Epithelial cell of prostate (primary cell): ENCODE measurements at regions not wholly inside any gene's neighbourhood (a gene's known extent, or its start where the extent isn't known, plus 50 kb on each side); places are given as distances from the start of the nearest gene placed in this dataset.

ENCODE experiments used
- DNase-seq: peaks from one replicate; pipeline ENCODE4 v3.0.0-alpha.2; 2011; ENCODE audit warnings: low read depth, low spot score
- H3K27ac ChIP-seq: fragments of 450-650 bp; 2 replicates; pipeline ENCODE4 v1.5.1; 2017; ENCODE audit warnings: mild to moderate bottlenecking

DNA sequence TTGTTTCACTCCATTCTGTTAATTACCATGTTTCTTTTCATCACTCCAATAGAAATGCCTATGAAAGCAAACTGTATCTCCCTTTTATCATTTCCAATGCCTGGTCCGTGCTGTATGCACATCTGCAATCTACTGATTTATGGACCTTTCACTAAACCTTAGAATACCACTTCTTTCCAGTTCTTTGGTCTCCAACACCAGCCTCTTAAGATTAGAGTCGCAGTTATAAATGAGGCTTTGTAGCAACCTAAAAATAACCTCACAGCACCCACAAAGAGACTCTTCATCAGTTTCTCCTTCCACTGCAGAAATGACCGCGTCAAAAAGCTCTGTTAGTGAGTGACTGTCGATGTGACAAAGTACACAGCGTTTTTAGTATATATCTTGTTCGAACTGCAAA, 282.6 kb downstream of the ADGRA3 start:
- no peak for DNase-seq
- H3K27ac ChIP-seq, result no peak overlapping the region

DNA sequence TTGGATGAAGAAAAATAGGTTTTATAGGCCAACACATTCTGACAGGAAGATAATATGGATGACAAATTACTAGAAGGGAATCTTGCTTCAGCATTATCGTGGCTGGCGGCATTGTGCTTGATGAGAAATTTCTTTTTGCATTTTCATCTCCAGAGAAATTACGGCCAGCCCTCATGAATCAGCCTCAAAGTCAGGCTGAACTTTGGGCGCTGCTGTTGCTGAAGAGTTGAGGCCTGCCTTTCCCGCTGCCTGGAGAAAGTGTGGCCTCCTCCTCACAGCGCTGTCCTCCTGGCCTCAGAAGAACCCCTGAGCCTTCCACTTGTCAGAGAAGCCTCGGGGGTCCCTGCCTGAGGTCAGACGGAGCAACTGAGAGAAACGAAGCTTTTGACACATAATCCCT, 272.4 kb upstream of the KCNIP4 start:
- H3K27ac ChIP-seq, result no peak overlapping the region
- DNase-seq, result no peak

DNA sequence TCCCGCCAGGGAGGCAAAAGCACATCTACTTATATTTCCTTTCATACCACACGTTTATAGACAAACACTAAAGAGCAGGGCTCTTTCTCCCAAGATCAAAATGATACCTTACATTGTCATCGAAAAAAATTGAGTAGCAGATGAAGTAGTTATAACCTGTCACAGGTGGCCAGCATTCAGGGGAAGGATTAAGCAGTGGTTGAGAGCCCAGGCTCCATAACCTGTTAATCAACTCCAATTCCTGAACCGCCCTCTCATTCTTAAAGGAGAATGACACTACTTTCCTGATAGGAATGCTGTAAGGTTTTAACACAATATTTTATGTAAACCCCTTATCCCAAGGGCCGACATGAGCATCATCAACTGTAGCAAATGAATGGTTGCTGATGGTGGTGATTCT, 268.9 kb upstream of the KCNIP4 start:
- H3K27ac ChIP-seq, result no peak overlapping the region
- DNase-seq, result no peak

DNA sequence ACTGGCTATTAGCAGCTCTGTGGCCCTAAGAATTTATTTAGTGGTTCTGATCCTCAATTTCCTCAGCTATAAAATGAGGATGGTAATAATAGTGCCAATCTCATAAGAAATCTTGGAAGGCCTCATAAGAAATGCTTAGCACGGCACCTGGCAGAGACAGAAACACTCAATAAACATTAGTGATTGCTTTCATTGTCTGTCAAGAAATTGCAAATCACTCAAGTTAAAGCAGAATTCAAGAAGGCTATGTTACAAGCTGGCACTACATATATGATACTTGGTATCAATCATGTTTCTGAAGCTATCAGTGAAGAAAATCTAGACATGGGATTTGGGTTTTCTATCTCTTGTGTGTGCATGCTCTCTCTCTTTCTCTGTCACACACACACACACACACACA, 267.7 kb upstream of the KCNIP4 start:
- DNase-seq, result no peak
- H3K27ac ChIP-seq, result no peak overlapping the region

DNA sequence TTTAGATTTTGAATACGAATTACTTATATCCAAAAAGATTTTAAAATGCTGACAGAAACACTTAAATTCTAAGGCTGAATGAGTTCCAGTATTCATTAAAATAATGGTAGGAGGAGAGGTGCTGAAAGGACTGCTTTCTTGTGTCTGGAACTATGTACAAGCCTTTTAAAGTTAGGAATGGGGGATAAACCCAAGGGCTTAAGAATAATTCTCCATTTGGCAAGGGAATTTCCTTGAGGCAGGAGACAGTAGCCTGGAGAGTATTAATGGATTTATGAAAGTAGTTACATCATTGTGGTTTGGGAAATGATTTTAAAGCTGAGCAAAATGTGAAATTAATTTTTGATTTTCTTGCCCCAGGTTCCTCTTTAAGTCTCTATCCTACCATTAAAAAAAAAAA, 266.5 kb upstream of the KCNIP4 start:
- no peak overlapping the region for H3K27ac ChIP-seq
- no peak for DNase-seq

DNA sequence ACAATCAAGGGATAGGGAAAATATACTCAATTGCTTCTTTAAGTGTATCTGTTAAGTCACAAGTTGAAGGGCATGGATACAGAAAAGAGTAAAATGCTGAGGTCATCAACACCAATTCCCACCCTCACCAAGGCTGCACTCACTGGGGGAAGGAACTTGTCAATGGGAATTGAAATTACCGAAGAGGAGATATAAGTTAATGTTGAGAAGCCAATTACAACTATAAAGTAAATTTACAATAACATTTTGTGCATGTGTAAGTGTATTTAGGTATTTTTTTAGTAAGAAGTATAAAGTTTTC, 255.1 kb upstream of the KCNIP4 start:
- no peak for DNase-seq
- H3K27ac ChIP-seq, result no peak overlapping the region

DNA sequence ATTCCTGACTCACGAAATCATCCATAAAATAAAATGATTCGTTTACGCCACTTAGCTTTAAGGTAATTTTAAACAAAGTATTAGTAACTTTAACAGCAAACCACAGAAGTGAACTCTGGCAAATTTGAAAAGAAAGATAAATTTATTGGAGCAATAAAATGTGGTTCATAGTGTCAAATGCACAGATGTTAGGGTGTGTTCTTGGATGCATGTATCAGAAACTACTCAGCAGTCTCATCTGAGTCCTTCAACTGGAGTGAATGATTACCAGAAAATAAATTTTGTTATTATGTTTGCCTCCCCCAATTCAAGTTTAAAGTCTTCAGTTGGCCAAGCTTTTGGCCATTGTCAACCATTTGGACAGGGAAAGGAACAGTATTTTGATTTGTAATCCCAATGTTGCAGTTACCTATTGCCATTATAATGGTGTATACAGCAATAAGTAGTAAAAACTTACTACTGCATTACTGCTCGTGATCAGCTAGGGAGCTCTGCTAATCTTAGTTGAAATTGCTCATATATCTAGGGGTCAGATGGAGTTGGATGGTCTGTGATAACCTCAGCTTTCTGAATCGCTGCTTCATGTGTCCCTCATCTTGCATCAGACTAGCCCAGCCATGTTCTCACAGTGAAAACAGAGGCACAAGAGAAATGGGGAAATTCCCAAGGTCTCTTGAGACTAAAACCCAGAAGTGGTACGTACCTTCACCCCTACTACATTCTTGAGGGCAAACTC, 254.6 kb upstream of the KCNIP4 start:
- H3K27ac ChIP-seq, result no peak overlapping the region
- no peak for DNase-seq

DNA sequence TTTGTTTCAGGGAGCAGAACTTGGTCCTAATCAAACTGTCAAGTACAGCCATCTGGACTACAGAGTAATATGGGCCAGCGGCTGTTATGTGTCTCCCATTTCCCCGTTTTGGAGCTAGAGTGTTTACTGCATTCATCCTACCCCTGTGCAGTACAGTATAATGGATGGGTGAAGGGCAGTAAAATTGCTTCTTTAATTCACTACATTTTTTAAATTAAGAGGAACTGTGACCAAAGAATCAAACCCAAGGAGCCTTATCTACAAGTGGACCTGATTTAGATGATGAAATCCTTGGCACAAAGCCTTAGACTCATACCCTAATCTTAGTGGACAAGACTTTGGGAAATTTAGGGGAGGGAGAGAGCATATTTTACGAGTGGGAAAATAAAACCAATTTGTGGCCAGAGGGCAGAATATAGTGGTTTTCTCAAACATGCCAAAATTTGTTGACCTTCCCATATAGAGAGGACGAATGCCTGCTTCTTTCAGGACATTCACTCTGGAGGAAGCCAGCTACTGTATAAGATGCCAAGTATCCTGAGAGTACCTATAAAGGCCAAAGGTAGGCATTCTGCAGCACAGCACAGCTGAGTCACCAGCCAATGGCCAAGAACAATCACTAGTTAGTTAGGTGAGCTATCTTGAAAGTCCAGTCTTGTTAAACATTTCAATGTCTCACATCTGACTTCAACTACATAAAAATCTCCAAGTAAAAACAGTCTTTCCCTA, 253.8 kb upstream of the KCNIP4 start:
- H3K27ac ChIP-seq, result no peak overlapping the region
- no peak for DNase-seq

DNA sequence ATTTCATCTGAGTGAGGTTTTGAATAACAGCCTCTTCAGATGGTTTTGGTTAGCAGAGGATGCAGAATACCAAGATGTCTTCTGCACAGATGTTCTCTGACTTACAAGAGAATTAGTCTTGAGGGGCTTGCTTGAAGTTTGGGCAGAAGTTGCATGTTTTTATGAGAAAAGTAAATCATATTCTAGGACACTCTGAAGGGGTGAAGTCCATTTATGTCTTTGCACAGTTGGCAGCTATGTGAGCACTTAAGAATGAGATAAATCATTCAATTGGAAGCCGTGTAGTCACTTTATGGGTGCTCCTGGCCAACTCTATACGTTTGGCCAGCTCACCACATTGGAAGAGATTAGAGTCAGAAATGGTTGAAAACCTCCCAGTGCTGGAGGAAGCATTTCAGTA, 252.7 kb upstream of the KCNIP4 start:
- no peak overlapping the region for H3K27ac ChIP-seq
- DNase-seq, result no peak

DNA sequence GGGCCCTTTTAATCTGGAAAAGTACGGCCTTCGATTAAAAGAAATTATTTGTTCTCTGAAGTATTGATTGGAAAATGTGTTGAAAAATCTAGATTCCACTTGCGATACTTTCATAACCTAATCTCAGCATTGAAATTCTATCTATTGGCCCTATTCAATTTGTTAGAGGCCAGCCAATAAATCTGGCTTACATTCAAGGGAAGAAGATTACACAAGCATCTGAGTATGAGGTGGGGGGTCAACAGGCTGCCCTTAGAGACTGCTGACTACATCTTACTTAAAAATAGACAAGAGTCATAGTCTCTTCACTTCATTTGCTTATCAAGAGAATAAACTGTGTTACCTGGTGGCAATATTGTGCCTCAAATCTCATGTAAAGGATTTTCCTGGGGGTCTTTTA, 248.0 kb upstream of the KCNIP4 start:
- no peak overlapping the region for H3K27ac ChIP-seq
- no peak for DNase-seq

DNA sequence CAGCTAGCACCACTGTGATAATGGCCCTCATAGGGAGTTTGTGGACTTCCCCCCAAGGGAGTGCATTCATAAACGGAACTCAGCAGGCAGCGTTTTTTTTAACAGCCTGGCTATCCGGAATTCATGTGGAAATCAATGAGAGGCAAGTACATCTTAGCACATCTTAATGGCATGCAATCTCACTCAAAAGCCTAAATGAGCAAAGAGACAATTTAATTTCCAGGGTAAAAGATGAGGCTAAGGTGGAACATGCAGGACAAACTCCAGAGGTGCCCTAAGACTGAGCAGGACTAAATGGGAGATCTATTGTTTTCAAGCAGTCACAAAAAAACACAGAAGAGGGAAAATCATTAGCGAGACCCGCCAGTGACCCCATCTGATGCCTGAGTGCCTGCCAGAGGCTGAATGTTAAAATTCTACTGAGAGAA, 243.5 kb upstream of the KCNIP4 start:
- DNase-seq, result no peak
- no peak overlapping the region for H3K27ac ChIP-seq

DNA sequence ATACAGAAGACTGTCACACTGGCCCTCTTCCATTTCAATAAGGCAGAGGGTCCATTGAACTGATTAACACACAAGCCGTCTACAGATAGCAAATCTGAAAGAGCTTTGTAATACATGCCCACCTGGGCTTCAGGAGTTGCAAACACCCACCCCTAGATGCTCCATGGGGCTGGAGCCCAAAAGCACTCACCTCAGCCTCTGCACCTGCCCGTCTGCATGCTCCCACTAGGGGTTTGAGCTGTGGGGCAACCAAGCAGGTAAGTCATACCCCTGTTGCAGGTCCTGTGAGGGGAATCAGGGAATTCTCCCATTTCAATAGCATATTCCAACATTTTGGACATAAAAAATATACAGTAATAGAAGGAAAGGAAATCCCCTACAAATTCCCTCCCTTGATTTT, 243.0 kb upstream of the KCNIP4 start:
- H3K27ac ChIP-seq, result no peak overlapping the region
- DNase-seq, result no peak

DNA sequence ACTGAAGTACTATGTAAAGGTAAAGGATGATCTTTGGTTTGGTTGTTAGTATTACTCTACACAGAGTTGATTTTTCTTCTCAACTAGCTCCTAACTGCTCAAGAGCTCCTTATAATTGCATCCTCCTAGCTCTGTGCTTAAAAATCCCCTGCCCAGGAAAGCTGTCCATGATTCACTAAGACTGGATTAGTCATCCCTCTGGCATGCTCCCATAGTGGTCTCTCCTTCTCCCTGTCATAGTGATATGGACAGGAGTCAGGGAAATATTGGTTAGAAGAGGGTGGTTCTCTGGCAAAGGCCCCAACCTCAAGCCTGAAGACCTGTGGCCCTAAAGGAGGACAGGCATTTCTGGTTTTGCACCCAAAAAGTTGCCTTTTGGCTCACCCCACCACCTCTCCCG, 242.3 kb upstream of the KCNIP4 start:
- no peak for DNase-seq
- no peak overlapping the region for H3K27ac ChIP-seq

DNA sequence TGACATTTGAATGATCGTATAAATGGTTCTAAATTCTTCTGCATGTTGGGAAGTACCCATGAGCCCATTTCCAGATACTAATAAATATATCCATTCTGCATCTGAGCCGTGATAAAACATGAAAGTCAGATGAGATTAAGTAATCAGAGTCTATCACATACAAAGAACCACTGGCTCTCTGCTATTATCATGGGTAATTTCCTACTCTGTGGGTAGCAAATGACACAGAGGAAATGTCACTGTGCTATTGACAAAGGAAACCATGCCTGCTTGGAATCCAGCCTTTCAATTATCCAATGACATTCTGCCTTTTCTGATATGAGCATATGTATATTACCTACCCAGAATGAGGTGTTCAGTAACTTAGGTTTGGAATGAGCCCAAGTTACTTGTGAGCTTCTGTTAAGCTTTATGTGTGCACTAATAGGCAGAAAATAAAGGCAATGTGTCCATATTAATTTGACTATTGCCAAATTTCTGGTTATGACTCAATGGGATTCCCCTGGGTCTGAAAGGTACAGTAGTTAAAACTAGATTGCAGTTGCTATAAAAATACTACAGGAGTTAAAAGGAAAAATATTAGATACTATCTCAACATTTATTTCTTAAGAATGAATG, 238.7 kb upstream of the KCNIP4 start:
- no peak for DNase-seq
- H3K27ac ChIP-seq, result no peak overlapping the region

DNA sequence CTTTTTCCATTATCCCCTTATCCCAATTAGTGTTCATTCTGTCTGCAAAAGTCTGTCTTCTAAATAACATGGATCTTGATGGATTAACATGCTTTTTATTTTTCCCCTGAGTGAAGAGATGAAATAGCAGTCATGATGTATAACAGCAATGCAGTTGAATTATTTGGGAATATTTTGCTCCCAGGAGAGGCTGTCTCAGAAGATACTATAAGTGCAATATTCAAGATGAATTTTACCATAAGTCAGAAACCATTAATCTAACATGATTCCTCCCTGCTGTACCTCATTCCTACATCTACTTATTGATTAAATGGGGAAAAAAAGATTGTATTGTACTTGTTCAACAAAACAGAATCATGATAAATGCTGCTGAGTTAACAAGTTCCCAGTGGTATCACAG, 233.2 kb upstream of the KCNIP4 start:
- no peak overlapping the region for H3K27ac ChIP-seq
- no peak for DNase-seq

DNA sequence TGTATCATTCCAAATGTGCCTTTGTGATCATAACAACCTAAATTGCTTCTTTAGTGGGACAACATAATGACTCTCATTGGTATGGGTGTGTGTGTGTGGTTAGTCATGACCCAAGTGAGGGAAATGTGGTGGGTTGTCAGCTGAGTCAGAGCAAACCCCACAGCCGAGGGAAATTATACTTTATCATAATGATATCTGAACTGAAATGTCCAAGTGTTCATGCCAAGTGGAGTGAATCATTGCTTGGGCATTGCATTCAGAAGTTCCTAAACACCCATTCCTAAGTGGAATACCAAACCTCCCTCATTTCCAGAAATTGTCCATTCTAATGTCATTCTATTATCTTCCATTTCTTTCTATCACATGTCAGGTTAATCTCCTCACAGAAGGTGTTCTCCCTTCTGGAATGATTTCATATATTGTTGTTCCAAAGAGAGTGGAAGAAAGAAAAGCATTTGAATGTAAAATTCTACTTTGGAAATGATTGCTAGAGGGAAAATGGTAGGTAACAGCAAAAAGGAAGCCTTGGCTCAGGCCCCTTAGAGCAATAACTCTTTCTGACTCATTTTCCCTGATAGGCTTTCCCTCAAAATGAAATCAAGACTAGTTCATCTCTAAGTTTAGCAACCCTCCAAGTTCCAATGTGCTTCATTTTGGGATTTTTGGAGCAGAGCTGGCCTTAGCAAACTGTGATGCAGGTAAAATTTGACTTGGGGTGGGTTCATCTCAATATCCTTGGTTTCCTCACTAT, 230.7 kb upstream of the KCNIP4 start:
- H3K27ac ChIP-seq, result peak overlapping the region; percentile 6
- peak; percentile 50 for DNase-seq

DNA sequence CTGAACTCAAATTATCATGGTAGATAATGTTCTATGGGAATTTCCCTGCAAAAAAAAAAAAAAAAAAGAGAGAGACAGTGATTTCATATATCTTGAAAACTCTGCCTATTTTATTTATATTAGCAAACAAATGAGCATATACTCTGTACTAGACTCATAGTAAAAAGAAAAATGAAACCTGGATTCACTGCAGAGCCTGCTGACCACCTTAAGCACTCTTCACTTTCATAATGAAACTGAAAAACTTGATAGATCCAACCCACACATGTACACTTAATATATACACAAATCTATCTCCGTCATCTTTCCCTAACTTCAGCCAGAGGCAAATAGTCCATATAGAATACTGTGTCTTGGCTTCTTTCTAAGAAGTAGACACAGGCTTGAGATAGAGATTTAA, 226.1 kb upstream of the KCNIP4 start:
- H3K27ac ChIP-seq, result no peak overlapping the region
- no peak for DNase-seq

DNA sequence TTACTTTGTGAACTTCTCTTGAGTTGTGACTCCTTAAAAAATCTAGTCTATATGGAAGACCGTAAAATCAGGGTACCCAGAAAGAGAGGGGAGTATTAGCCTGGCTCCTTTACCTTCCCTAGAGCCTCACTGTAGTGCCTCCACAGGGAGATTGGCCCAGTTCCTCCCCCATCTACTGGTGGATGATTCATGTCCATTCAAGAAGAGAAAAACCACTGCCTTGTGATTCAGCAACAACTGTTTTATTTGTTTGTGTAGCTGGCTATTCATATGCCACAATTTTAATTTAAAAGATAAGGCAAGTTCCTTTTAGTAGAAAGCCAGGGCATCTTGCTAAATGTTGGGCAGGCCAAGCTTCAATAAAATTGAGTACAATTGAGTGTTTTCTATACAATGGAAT, 221.8 kb upstream of the KCNIP4 start:
- H3K27ac ChIP-seq, result no peak overlapping the region
- peak; percentile 22 for DNase-seq

DNA sequence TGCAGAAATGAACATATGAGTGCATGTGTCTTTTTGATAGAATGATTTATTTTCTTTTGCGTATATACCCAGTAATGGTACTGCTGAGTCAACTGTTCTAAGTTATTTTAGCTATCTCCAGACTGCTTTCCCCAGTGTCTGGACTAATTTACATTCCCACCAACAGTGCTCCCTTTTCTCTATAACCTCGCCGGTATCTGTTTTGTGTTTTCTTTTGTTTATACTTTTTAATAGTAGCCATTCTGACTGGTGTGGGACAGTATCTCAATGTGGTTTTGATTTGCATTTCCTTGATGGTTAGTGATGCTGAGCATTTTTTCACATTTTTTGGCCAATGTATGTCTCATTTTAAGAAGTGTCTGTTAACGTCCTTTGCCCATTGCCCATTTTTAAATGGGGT, 218.6 kb upstream of the KCNIP4 start:
- DNase-seq, result no peak
- no peak overlapping the region for H3K27ac ChIP-seq

DNA sequence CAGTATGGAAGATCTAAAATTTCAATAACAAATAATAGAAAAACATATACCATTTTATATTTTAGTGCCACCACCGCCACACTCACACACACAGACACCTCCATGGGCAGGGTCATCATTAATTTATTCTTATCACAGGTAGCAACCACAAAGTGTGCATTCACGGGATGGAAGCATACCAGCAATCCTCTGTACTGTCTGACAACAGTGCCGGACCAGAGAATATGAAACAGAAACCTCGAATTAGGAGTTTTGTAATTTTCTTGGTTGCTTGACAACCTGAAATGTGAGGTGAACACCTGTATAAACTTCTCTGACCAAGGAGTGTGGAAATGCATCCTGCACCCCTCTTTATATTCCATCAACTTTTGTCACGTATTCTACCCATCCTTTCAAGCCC, 213.9 kb upstream of the KCNIP4 start:
- DNase-seq, result no peak
- no peak overlapping the region for H3K27ac ChIP-seq

DNA sequence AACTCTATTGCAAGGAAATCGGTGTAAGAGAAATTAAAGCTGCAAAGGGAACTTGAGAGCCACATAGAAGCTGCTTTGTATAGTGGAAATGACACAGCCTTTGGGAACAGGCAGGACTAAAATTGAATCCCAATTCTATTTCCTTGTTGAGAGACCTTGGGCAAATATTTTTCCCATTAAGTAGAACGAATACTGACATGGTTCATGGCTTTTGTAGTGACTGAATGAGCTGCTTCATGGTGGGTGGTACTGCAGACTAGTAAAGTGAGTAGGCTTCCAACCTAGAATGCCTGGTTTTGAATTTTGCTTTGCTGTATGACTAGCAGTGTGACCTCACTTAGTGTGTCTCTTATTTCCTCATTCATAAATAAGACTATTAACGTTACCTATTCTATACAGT, 182.2 kb upstream of the KCNIP4 start:
- DNase-seq, result no peak
- H3K27ac ChIP-seq, result no peak overlapping the region
